ENCODE measurements at regions not wholly inside any gene's neighbourhood (a gene's known extent, or its start where the extent isn't known, plus 50 kb on each side); places are given as distances from the start of the nearest gene placed in this dataset.

DNA sequence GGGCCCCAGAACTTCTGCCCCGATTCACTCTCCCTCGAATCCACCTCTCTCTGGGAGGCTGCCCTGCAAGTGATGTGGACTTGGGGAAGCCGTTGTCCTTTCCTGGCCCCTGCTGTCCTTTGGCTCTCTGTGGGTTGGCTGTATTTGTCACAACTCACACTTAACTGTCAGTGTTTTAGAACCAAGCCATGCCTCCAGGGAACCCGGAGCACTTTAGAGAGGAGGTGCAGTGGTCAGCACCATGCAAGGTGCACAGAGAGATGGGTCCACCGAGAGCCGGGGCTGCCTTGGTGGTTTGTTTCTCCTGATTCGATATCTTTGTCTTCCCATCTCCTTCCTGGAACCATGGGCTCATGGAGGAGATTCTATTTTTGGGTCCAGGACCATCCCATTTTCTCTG lies 129.5 kb upstream of the RTL1 start:
- TF ChIP-seq, protein P1, sequence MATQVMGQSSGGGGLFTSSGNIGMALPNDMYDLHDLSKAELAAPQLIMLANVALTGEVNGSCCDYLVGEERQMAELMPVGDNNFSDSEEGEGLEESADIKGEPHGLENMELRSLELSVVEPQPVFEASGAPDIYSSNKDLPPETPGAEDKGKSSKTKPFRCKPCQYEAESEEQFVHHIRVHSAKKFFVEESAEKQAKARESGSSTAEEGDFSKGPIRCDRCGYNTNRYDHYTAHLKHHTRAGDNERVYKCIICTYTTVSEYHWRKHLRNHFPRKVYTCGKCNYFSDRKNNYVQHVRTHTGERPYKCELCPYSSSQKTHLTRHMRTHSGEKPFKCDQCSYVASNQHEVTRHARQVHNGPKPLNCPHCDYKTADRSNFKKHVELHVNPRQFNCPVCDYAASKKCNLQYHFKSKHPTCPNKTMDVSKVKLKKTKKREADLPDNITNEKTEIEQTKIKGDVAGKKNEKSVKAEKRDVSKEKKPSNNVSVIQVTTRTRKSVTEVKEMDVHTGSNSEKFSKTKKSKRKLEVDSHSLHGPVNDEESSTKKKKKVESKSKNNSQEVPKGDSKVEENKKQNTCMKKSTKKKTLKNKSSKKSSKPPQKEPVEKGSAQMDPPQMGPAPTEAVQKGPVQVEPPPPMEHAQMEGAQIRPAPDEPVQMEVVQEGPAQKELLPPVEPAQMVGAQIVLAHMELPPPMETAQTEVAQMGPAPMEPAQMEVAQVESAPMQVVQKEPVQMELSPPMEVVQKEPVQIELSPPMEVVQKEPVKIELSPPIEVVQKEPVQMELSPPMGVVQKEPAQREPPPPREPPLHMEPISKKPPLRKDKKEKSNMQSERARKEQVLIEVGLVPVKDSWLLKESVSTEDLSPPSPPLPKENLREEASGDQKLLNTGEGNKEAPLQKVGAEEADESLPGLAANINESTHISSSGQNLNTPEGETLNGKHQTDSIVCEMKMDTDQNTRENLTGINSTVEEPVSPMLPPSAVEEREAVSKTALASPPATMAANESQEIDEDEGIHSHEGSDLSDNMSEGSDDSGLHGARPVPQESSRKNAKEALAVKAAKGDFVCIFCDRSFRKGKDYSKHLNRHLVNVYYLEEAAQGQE (IDR thresholded peaks at IDR 0.05; ENCODE audit: unreplicated experiment): no peak
- TF ChIP-seq, protein P2, sequence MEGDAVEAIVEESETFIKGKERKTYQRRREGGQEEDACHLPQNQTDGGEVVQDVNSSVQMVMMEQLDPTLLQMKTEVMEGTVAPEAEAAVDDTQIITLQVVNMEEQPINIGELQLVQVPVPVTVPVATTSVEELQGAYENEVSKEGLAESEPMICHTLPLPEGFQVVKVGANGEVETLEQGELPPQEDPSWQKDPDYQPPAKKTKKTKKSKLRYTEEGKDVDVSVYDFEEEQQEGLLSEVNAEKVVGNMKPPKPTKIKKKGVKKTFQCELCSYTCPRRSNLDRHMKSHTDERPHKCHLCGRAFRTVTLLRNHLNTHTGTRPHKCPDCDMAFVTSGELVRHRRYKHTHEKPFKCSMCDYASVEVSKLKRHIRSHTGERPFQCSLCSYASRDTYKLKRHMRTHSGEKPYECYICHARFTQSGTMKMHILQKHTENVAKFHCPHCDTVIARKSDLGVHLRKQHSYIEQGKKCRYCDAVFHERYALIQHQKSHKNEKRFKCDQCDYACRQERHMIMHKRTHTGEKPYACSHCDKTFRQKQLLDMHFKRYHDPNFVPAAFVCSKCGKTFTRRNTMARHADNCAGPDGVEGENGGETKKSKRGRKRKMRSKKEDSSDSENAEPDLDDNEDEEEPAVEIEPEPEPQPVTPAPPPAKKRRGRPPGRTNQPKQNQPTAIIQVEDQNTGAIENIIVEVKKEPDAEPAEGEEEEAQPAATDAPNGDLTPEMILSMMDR (conservative IDR thresholded peaks at IDR 0.05; ENCODE audit: low read depth in 2 of 2): no peak
- no peak for TF ChIP-seq EZH2phosphoT487 (IDR thresholded peaks at IDR 0.05; ENCODE audit: unreplicated experiment)
- no peak for TF ChIP-seq POLR2AphosphoS5 (IDR thresholded peaks at IDR 0.05; ENCODE audit: low read depth)
- TF ChIP-seq EZH2 (IDR thresholded peaks at IDR 0.05; ENCODE audit: low read depth, unreplicated experiment): no peak
- TF ChIP-seq ZNF331 (CRISPR knock-in tag; IDR thresholded peaks at IDR 0.05; ENCODE audit: low read depth): no peak
- TF ChIP-seq, protein P3, sequence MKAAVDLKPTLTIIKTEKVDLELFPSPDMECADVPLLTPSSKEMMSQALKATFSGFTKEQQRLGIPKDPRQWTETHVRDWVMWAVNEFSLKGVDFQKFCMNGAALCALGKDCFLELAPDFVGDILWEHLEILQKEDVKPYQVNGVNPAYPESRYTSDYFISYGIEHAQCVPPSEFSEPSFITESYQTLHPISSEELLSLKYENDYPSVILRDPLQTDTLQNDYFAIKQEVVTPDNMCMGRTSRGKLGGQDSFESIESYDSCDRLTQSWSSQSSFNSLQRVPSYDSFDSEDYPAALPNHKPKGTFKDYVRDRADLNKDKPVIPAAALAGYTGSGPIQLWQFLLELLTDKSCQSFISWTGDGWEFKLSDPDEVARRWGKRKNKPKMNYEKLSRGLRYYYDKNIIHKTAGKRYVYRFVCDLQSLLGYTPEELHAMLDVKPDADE (IDR thresholded peaks at IDR 0.05): no peak
- no peak for TF ChIP-seq CREB1 (CRISPR knock-in tag; IDR thresholded peaks at IDR 0.05; ENCODE audit: low read depth)
- TF ChIP-seq STAT1 (IDR thresholded peaks at IDR 0.05; ENCODE audit: unreplicated experiment): no peak
- no peak for TF ChIP-seq NANOG (IDR thresholded peaks at IDR 0.05; ENCODE audit: borderline replicate concordance)
- TF ChIP-seq ZNF114 (CRISPR knock-in tag; IDR thresholded peaks at IDR 0.05): no peak
